ENCODE measurements at regions not wholly inside any gene's neighbourhood (a gene's known extent, or its start where the extent isn't known, plus 50 kb on each side); places are given as distances from the start of the nearest gene placed in this dataset.
"Not testable (repeated sequence)": the region's sequence is repeated elsewhere in the genome, so short reads cannot be mapped to it uniquely, and the experiment has no call there.

- H3K27ac ChIP-seq, result no peak overlapping the region
- H3K9me3 ChIP-seq, result no peaks in the 10 kb centered on the region
- no peaks in the 10 kb centered on the region for H3K4me1 ChIP-seq
- H3K4me3 ChIP-seq, result no peak overlapping the region
- no peaks in the 10 kb centered on the region for H3K27me3 ChIP-seq
- DNase-seq (no peak), ATAC-seq (no peak)
- intact Hi-C loops (cut with DNase I), result no loop called here
- no peak for TF ChIP-seq CTCF (IDR thresholded peaks at IDR 0.05)
- H3K36me3 ChIP-seq, result no peaks in the 10 kb centered on the region
Measured at GRCh38 chr12:37565112-37565511, 751.5 kb upstream of the ALG10B start.

- intact Hi-C loops (cut with DNase I); H3K27me3 ChIP-seq; H3K36me3 ChIP-seq; ATAC-seq; H3K27ac ChIP-seq; H3K9me3 ChIP-seq; H3K4me1 ChIP-seq; DNase-seq; H3K4me3 ChIP-seq: not testable (repeated sequence)
Measured at GRCh38 chr12:37570547-37570946, 746.0 kb upstream of the ALG10B start.
